Neural cell (in vitro differentiated cells): ENCODE measurements at regions not wholly inside any gene's neighbourhood (a gene's known extent, or its start where the extent isn't known, plus 50 kb on each side); places are given as distances from the start of the nearest gene placed in this dataset.

ENCODE experiments used
- EP300 ChIP-seq: fragments of 450-650 bp; conservative IDR thresholded peaks from 2 replicates; pipeline ENCODE4 v1.6.1; 2014; ENCODE audit warnings: antibody characterized with exemption, mild to moderate bottlenecking, moderate library complexity; ENCODE audit not compliant: poor library complexity, severe bottlenecking
- EZH2 ChIP-seq: fragments of 200-600, 300-800 bp; shearing (Covaris generic), sonication (generic); IDR thresholded peaks from 2 replicates; pipeline ENCODE4 v1.6.1; 2014; ENCODE audit warnings: antibody characterized with exemption, low read length, borderline replicate concordance, mild to moderate bottlenecking; ENCODE audit not compliant: insufficient read depth, poor library complexity, severe bottlenecking
- POLR2AphosphoS5 ChIP-seq: IDR thresholded peaks from 2 replicates; pipeline ENCODE4 v1.6.1; 2012
- REST ChIP-seq: IDR thresholded peaks from 2 replicates; pipeline ENCODE4 v1.6.1; 2012; ENCODE audit warnings: borderline replicate concordance
- SMC3 ChIP-seq: fragments of 450-650 bp; conservative IDR thresholded peaks from 2 replicates; pipeline ENCODE4 v1.6.1; 2014; ENCODE audit warnings: antibody characterized with exemption, mild to moderate bottlenecking, moderate library complexity; ENCODE audit not compliant: poor library complexity
- TF ChIP-seq, protein P1 (sequence below): fragments of 450-650 bp; IDR thresholded peaks from 2 replicates; pipeline ENCODE4 v1.5.1; 2014; ENCODE audit warnings: antibody characterized with exemption, mild to moderate bottlenecking, moderate library complexity; ENCODE audit not compliant: poor library complexity, severe bottlenecking

- no peak for TF ChIP-seq EZH2
- TF ChIP-seq, protein P1, sequence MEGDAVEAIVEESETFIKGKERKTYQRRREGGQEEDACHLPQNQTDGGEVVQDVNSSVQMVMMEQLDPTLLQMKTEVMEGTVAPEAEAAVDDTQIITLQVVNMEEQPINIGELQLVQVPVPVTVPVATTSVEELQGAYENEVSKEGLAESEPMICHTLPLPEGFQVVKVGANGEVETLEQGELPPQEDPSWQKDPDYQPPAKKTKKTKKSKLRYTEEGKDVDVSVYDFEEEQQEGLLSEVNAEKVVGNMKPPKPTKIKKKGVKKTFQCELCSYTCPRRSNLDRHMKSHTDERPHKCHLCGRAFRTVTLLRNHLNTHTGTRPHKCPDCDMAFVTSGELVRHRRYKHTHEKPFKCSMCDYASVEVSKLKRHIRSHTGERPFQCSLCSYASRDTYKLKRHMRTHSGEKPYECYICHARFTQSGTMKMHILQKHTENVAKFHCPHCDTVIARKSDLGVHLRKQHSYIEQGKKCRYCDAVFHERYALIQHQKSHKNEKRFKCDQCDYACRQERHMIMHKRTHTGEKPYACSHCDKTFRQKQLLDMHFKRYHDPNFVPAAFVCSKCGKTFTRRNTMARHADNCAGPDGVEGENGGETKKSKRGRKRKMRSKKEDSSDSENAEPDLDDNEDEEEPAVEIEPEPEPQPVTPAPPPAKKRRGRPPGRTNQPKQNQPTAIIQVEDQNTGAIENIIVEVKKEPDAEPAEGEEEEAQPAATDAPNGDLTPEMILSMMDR: no peak
- TF ChIP-seq REST: no peak
- no peak for TF ChIP-seq SMC3
- no peak for TF ChIP-seq POLR2AphosphoS5
- TF ChIP-seq EP300: no peak
Measured at GRCh38 chr1:168964478-168964877, 142.0 kb upstream of the ATP1B1 start.
